Stimulated activated CD4-positive, alpha-beta T cell treated with anti-CD3 and anti-CD28 coated beads, TNF-alpha, amount 100 ng/mL, for 1 hour (primary cell): ENCODE measurements at regions not wholly inside any gene's neighbourhood (a gene's known extent, or its start where the extent isn't known, plus 50 kb on each side); places are given as distances from the start of the nearest gene placed in this dataset.

Experiments
- DNase-seq, 3 donors: peaks; one replicate each; pipeline ENCODE4 v3.0.0-alpha.2; 2020; ENCODE audit warnings: low read depth in 3 of 3, low spot score in 1 of 3

DNA sequence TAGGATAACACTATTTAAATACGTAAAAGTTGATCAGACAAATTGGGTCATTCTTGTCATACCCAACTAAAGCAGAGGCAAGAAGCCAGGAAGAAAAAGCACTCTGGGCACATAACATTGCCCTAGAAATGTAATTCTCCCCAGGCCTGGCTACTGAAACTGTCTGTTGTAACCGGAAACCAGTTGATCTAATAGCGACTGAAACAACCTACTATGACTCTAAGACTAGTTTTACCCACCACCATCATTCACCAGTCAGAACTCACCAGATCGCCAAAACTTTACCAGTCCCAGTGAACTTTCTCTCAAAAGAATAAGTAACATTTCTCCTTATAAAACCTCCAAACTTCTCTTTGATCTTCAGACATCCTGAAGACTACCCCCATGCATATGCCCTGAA lies 99.3 kb upstream of the WWC1 start:
- DNase-seq = no peak

DNA sequence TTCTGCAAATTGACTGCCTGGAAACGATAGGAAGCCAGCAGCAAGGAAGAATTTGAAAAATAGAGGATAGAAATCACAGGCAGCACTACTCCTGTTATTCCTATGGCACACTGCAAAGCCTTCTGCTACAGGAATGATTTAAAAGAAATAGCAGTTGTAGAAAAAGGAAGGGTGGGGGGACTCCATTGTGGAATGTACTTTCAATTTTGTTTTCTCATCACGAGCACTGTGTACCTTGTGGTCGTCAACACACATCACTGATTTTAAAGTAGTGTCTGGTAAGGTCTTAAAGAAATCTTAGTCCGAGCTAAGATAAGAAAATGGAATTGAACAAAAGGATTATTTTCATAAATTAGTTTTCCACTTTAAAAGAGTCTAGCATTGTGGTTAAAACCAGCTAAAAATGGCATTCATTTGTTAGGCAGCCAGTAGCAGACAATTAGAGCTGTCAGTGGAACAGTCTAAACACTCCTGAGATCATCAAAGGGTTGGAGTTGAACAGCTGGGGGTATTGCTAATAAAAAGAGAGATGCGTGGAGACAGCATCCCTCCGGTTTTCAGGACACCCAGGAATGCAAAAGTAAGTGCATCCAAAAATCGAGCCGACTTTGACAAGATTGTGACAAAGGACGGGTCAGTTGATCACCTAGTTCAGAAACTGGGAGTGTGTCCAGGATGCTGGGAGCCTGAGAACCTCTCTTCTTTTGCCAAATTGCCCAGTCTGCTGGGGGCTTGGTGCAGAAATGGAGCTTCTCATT lies 97.8 kb upstream of the WWC1 start:
- DNase-seq = no peak

GRCh38 chr5:168195110-168195509 lies 96.3 kb upstream of the WWC1 start:
- DNase-seq = no peak

DNA sequence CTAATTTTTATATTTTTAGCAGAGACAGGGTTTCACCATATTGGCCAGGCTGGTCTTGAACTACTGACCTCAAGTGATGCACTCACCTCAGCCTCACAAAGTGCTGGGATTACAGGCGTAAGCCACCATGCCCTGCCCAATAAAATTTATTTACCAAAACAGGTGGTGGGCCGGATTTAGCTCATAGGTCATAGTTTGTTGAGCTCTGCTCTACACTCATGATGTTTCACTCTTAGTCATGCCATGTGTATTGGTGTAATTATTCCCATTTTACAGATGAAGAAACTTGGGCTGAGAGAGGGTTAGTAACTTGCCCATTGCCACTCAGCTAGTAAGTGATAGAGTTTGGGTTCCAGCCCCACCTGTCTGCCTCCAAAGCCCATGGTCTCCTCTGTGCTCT lies 93.1 kb upstream of the WWC1 start:
- no peak for DNase-seq

DNA sequence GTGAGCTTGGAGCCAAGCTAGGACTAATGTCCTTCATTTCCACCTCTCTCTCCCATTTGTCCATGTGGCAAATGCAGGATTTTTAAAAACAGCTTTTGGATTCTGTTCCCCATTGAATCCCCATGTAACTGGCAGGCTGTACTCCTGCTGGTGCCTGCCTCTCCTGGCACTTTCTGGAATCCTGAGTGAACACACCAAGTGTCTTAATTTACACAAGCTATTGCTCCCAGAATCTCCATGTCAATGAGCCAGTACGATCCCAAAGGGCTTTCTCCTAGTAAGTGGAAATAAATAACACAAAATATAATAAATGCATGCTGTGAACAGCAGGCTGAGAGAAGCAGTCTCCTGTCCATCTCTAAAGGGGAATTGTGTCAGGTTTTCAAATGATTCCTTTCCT lies 88.4 kb upstream of the WWC1 start:
- no peak for DNase-seq

- DNase-seq = no peak
Measured at GRCh38 chr5:168204165-168204564, 87.3 kb upstream of the WWC1 start.

GRCh38 chr5:168207450-168208029 lies 83.9 kb upstream of the WWC1 start:
- no peak for DNase-seq

DNA sequence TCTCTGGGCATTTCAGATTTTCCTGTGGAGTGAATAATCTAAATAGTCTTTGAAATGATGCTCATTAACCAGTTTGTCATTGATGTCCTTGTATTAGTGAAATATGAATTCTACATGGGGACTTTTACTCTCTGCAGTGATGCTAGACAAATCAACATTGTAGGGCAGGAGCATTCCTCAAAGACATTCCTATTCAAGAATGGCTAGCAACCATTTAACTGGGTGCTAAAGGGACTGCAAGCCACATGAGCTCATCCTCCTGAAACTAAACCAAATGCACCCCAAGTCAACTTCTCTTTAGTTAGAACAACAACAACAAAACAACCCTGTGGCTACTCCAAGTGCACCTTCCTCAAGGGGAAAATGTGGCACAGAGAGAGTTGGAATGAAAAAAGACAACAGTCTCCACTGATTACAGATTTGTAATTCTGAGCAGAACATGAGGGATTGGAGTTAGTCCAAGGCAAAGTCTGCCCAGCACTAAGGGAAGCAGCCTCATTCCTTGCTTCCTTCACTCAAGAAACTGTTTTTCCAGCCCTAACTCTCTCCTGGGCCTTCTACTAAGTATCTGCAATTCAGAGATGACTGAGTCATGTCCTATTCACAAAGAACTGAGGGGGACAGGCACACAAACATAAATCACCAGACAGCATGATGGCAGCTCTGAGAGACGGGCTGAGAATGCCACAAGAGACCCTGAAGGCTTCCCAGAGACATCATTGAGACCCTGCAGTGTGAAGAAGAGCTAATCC lies 82.0 kb upstream of the WWC1 start:
- DNase-seq = no peak

DNA sequence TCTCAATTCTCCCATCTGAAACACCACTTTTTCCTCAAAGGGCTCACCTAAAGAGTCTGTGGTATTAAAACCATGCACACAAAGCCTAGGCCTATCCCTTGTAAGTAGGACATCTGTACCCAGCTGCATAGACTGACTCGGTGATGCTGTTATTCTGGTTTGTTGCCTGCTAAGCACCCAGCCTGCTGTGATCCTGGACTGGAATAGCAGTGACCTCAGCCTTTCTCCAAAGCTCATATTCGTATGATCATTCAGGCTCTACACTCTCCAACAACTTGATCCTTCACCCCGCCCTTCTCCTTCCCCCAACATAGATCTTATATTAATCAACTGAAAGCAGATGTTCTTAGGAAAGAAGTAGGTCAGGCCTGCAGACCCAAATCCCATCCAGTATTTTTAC lies 81.4 kb upstream of the WWC1 start:
- DNase-seq = no peak

DNA sequence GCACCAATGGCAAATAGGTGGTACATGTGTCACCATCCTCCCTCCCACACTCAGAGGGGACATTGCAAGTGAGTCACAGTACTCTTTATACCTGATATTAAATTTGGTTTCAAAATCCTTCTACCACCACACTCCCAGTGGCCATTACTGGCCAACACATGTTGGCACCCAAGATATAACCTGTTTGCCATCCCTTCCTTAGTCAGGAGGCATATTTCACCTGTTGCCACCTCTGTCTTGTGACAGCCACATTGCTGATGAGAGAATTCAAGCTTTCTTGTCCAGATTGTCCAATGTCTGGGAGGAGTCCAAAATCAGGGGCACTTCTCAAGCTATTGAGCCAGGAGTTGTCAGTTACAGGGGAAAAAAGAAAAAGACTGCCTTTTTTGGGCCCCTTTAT lies 80.2 kb upstream of the WWC1 start:
- no peak for DNase-seq

GRCh38 chr5:168211936-168212335 lies 79.5 kb upstream of the WWC1 start:
- no peak for DNase-seq

GRCh38 chr5:168214071-168214470 lies 77.4 kb upstream of the WWC1 start:
- DNase-seq = no peak

GRCh38 chr5:168214886-168215285 lies 76.6 kb upstream of the WWC1 start:
- DNase-seq = no peak

GRCh38 chr5:168215646-168216045 lies 75.8 kb upstream of the WWC1 start:
- no peak for DNase-seq

GRCh38 chr5:168216989-168217388 lies 74.5 kb upstream of the WWC1 start:
- no peak for DNase-seq

- no peak for DNase-seq
Measured at GRCh38 chr5:168217497-168217896, 73.9 kb upstream of the WWC1 start.

DNA sequence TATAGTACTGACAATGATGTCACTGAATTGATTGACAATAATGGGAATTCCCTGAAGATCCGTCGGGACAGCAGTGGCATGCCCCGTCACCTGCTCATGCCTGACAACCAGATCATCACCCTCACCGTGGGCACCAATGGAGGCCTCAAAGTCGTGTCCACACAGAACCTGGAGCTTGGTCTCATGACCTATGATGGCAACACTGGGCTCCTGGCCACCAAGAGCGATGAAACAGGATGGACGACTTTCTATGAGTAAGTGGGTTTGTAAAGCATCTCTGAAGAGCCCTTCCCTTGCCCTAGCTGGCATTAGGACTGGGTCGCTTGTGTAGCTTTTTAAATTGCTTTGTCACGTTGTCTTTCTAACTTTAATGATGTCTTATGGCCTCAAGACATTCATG lies 72.7 kb upstream of the WWC1 start:
- no peak for DNase-seq

GRCh38 chr5:168219515-168220410 lies 71.7 kb upstream of the WWC1 start:
- no peak for DNase-seq

- no peak for DNase-seq
Measured at GRCh38 chr5:168224085-168224484, 67.4 kb upstream of the WWC1 start.

DNA sequence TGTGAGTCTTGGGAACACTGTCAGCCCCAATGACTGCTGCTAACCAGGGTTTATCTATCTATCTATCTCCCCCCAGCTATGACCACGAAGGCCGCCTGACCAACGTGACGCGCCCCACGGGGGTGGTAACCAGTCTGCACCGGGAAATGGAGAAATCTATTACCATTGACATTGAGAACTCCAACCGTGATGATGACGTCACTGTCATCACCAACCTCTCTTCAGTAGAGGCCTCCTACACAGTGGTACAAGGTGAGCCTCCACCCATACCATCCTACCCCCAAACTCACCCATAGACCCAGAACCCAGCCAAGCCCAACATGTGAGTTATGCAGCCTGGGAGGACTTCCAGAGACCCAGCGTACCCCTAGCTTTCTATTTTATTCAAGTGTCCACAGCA lies 65.4 kb upstream of the WWC1 start:
- no peak for DNase-seq

DNA sequence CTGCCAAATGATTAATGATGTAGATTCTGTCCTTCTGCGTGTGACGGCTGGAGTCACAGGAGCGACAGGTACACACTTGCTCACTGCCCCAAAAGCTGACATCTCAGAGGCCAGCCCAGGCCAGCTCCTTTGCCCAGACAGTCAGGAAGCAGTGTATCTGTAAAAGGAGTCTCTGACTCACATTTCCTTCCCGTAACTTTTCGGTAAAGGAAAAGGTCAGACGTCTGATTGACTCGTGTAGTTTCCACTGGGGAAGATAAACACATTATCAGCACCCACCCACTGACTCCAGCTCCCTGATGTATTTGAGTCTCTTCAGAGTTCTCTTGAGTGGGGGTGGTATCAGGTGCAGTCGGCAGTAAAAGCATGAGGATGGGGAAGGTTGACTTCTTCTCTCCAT lies 64.4 kb upstream of the WWC1 start:
- DNase-seq = no peak
